GM12891 (cell line): ENCODE measurements at regions not wholly inside any gene's neighbourhood (a gene's known extent, or its start where the extent isn't known, plus 50 kb on each side); places are given as distances from the start of the nearest gene placed in this dataset.

ENCODE experiments used
- POLR2A ChIP-seq: IDR thresholded peaks from 2 replicates; pipeline ENCODE4 v1.6.1; 2011; ENCODE audit warnings: low read depth, low read length, control low read depth
- POLR2AphosphoS5 ChIP-seq: IDR thresholded peaks from 2 replicates; pipeline ENCODE4 v1.6.1; 2011; ENCODE audit warnings: low read depth, low read length, control low read depth
- POU2F2 ChIP-seq: IDR thresholded peaks from 2 replicates; pipeline ENCODE4 v1.6.1; 2011; ENCODE audit warnings: low read depth, mild to moderate bottlenecking, control low read depth, low read length, moderate library complexity
- SPI1 ChIP-seq: IDR thresholded peaks from 2 replicates; pipeline ENCODE4 v1.6.1; 2011; ENCODE audit warnings: low read depth, low read length, control low read depth
- TAF1 ChIP-seq: IDR thresholded peaks from 2 replicates; pipeline ENCODE4 v1.6.1; 2011; ENCODE audit warnings: low read depth, low read length, control low read depth

DNA sequence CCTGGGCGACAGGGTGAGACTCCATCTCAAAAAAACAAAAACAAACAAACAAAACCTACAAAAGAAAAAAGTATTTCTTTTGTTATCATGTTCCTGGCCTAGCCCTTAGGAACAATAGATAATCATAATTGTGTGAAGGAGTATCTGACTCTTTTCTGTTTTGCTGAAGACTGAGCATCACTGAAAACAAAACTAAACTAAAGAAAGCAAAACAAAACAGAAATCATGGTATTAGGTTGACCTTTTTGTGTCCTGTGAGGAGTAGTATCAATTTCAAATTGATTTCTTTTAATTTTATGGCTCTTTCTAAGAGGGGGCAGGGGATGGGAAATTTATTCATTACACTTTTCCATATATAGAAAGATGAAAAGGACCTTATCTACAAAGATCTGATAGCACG lies 246.0 kb downstream of the YTHDC2 start:
- no peak for TF ChIP-seq SPI1
- TF ChIP-seq POLR2A: no peak
- TF ChIP-seq TAF1: no peak
- TF ChIP-seq POLR2AphosphoS5: no peak
- no peak for TF ChIP-seq POU2F2
